DMS153 treated with DMSO at 0.1 percent for 48 hours (cell line): ENCODE measurements at regions not wholly inside any gene's neighbourhood (a gene's known extent, or its start where the extent isn't known, plus 50 kb on each side); places are given as distances from the start of the nearest gene placed in this dataset.
"Not testable (repeated sequence)": the region's sequence is repeated elsewhere in the genome, so short reads cannot be mapped to it uniquely, and the experiment has no call there.

Experiments
- DNase-seq: peaks from one replicate; lab custom pipeline; 2025; ENCODE audit not compliant: unreplicated experiment; lab: John Stamatoyannopoulos, UW

GRCh38 chr4:161329852-161330251 lies 833.9 kb downstream of the FSTL5 start:
- no peak for DNase-seq

GRCh38 chr4:161321706-161322105 lies 842.1 kb downstream of the FSTL5 start:
- DNase-seq = no peak

- DNase-seq = no peak
These were observed 843.4 kb downstream of the FSTL5 start for GRCh38 chr4:161320377-161320776.

- DNase-seq = no peak
These were observed 846.8 kb downstream of the FSTL5 start for GRCh38 chr4:161317000-161317399.

- no peak for DNase-seq
These were observed 849.4 kb downstream of the FSTL5 start for GRCh38 chr4:161314371-161314770.

GRCh38 chr4:161303551-161303950 lies 860.2 kb downstream of the FSTL5 start:
- DNase-seq = no peak

GRCh38 chr4:161291222-161291621 lies 872.6 kb downstream of the FSTL5 start:
- no peak for DNase-seq

GRCh38 chr4:161287678-161288352 lies 876.0 kb downstream of the FSTL5 start:
- no peak for DNase-seq

GRCh38 chr4:161285461-161285860 lies 878.3 kb downstream of the FSTL5 start:
- DNase-seq = no peak

- no peak for DNase-seq
These were observed 882.9 kb downstream of the FSTL5 start for GRCh38 chr4:161280929-161281328.

GRCh38 chr4:161279095-161279494 lies 884.7 kb downstream of the FSTL5 start:
- DNase-seq = no peak

GRCh38 chr4:161277150-161277787 lies 886.5 kb downstream of the FSTL5 start:
- not testable (repeated sequence) for DNase-seq

- DNase-seq = no peak
These were observed 890.2 kb downstream of the FSTL5 start for GRCh38 chr4:161273607-161274006.

GRCh38 chr4:161260819-161261218 lies 903.0 kb downstream of the FSTL5 start:
- no peak for DNase-seq

GRCh38 chr4:161256716-161257115 lies 907.1 kb downstream of the FSTL5 start:
- DNase-seq = no peak

GRCh38 chr4:161256172-161256571 lies 907.6 kb downstream of the FSTL5 start:
- DNase-seq = no peak

- no peak for DNase-seq
These were observed 909.4 kb downstream of the FSTL5 start for GRCh38 chr4:161254375-161254774.

GRCh38 chr4:161252520-161253141 lies 911.2 kb downstream of the FSTL5 start:
- peak; percentile 8 for DNase-seq

- no peak for DNase-seq
These were observed 913.9 kb downstream of the FSTL5 start for GRCh38 chr4:161249779-161250440.

GRCh38 chr4:161248880-161249279 lies 914.9 kb downstream of the FSTL5 start:
- DNase-seq = no peak

GRCh38 chr4:161247831-161248230 lies 916.0 kb downstream of the FSTL5 start:
- no peak for DNase-seq

- DNase-seq = no peak
These were observed 925.8 kb downstream of the FSTL5 start for GRCh38 chr4:161238033-161238432.
